SK-N-SH treated with all-trans-retinoic acid at 6 μM for 48 hours (cell line): ENCODE measurements at regions not wholly inside any gene's neighbourhood (a gene's known extent, or its start where the extent isn't known, plus 50 kb on each side); places are given as distances from the start of the nearest gene placed in this dataset.

Source experiments
- ATAC-seq: fragments of 200-7000 bp; cut with Tn5 transposase; 3 replicates; pipeline ENCODE4 v1.9.1; 2020; ENCODE audit warnings: mild to moderate bottlenecking, moderate library complexity
- ARNTL ChIP-seq: fragments of 450-650 bp; formaldehyde crosslinking; IDR thresholded peaks from 2 replicates; pipeline ENCODE4 v1.5.0; 2020; ENCODE audit warnings: low read depth, mild to moderate bottlenecking, moderate library complexity, borderline replicate concordance
- BACH2 ChIP-seq: fragments of 250-450 bp; sonication (Bioruptor Pico); IDR thresholded peaks from 2 replicates; pipeline ENCODE4 v1.9.0; 2021; ENCODE audit warnings: mild to moderate bottlenecking, borderline replicate concordance
- CREB5 ChIP-seq: fragments of 250-450 bp; sonication (Bioruptor Pico); IDR thresholded peaks from 2 replicates; pipeline ENCODE4 v1.5.1; 2020; ENCODE audit warnings: low read depth, mild to moderate bottlenecking, moderate library complexity
- ESRRG ChIP-seq: fragments of 250-450 bp; sonication (Bioruptor Pico); IDR thresholded peaks from 2 replicates; pipeline ENCODE4 v1.6.1; 2021; ENCODE audit warnings: mild to moderate bottlenecking
- GLIS3 ChIP-seq: fragments of 250-450 bp; sonication (Bioruptor Pico); IDR thresholded peaks from 2 replicates; pipeline ENCODE4 v1.5.0; 2020; ENCODE audit warnings: mild to moderate bottlenecking, moderate library complexity
- OSR1 ChIP-seq: fragments of 250-450 bp; sonication (Bioruptor Pico); IDR thresholded peaks from 2 replicates; pipeline ENCODE4 v1.8.0; 2022; ENCODE audit warnings: moderate library complexity, mild to moderate bottlenecking, inconsistent platforms
- PATZ1 ChIP-seq: fragments of 250-450 bp; sonication (Bioruptor Pico); IDR thresholded peaks from 2 replicates; pipeline ENCODE4 v1.8.0; 2020; ENCODE audit warnings: mild to moderate bottlenecking, moderate library complexity, borderline replicate concordance
- SNAI2 ChIP-seq: fragments of 250-450 bp; sonication (Bioruptor Pico); IDR thresholded peaks from 2 replicates; pipeline ENCODE4 v1.5.0; 2020; ENCODE audit warnings: mild to moderate bottlenecking, moderate library complexity
- TCF4 ChIP-seq: fragments of 250-450 bp; sonication (Bioruptor Pico); IDR thresholded peaks from 2 replicates; pipeline ENCODE4 v1.8.0; 2021; ENCODE audit warnings: mild to moderate bottlenecking, moderate library complexity, borderline replicate concordance
- TOX ChIP-seq: fragments of 250-450 bp; sonication (Bioruptor Pico); IDR thresholded peaks from 2 replicates; pipeline ENCODE4 v1.8.0; 2021; ENCODE audit warnings: mild to moderate bottlenecking, moderate library complexity, borderline replicate concordance
- ZC3H10 ChIP-seq: fragments of 250-450 bp; sonication (Bioruptor Pico); IDR thresholded peaks from 2 replicates; pipeline ENCODE4 v1.5.1; 2021; ENCODE audit warnings: mild to moderate bottlenecking, moderate library complexity
- ZFP3 ChIP-seq: fragments of 250-450 bp; sonication (Bioruptor Pico); IDR thresholded peaks from 2 replicates; pipeline ENCODE4 v1.5.0; 2020; ENCODE audit warnings: mild to moderate bottlenecking, moderate library complexity
- ZFP30 ChIP-seq: fragments of 450-650 bp; formaldehyde crosslinking; IDR thresholded peaks from 2 replicates; pipeline ENCODE4 v1.5.0; 2022; ENCODE audit warnings: mild to moderate bottlenecking, moderate library complexity
- ZNF565 ChIP-seq: fragments of 450-650 bp; formaldehyde crosslinking; conservative IDR thresholded peaks from 2 replicates; pipeline ENCODE4 v1.5.0; 2020; ENCODE audit warnings: low read depth, mild to moderate bottlenecking, moderate library complexity
- ZNF70 ChIP-seq: fragments of 450-650 bp; formaldehyde crosslinking; IDR thresholded peaks from 2 replicates; pipeline ENCODE4 v1.5.0; 2020; ENCODE audit warnings: mild to moderate bottlenecking, moderate library complexity
- TF ChIP-seq, protein P1 (sequence below): fragments of 250-450 bp; sonication (Bioruptor Pico); IDR thresholded peaks from 2 replicates; pipeline ENCODE4 v1.5.0; 2020; ENCODE audit warnings: mild to moderate bottlenecking, moderate library complexity
- TF ChIP-seq, protein P2 (sequence below): fragments of 250-450 bp; sonication (Bioruptor Pico); IDR thresholded peaks from 2 replicates; pipeline ENCODE4 v1.5.1; 2021; ENCODE audit warnings: mild to moderate bottlenecking, moderate library complexity

- TF ChIP-seq, protein P1, sequence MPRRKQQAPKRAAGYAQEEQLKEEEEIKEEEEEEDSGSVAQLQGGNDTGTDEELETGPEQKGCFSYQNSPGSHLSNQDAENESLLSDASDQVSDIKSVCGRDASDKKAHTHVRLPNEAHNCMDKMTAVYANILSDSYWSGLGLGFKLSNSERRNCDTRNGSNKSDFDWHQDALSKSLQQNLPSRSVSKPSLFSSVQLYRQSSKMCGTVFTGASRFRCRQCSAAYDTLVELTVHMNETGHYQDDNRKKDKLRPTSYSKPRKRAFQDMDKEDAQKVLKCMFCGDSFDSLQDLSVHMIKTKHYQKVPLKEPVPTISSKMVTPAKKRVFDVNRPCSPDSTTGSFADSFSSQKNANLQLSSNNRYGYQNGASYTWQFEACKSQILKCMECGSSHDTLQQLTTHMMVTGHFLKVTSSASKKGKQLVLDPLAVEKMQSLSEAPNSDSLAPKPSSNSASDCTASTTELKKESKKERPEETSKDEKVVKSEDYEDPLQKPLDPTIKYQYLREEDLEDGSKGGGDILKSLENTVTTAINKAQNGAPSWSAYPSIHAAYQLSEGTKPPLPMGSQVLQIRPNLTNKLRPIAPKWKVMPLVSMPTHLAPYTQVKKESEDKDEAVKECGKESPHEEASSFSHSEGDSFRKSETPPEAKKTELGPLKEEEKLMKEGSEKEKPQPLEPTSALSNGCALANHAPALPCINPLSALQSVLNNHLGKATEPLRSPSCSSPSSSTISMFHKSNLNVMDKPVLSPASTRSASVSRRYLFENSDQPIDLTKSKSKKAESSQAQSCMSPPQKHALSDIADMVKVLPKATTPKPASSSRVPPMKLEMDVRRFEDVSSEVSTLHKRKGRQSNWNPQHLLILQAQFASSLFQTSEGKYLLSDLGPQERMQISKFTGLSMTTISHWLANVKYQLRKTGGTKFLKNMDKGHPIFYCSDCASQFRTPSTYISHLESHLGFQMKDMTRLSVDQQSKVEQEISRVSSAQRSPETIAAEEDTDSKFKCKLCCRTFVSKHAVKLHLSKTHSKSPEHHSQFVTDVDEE (CRISPR knock-in tag), result no peak
- TF ChIP-seq ZNF565 (CRISPR knock-in tag) (no peak), ESRRG (CRISPR knock-in tag) (no peak), ZNF70 (CRISPR knock-in tag) (no peak), ZFP30 (CRISPR knock-in tag) (no peak), TOX (CRISPR knock-in tag) (no peak)
- TF ChIP-seq, all 23 proteins: peak for 0
These were observed 176.4 kb downstream of the MIS18A start (continued) for GRCh38 chr21:32102426-32102825.

- ATAC-seq, result no peak
- TF ChIP-seq ESRRG (CRISPR knock-in tag), result no peak
- no peak for TF ChIP-seq SNAI2 (CRISPR knock-in tag)
- TF ChIP-seq ARNTL (CRISPR knock-in tag), result no peak
- TF ChIP-seq, protein P1 (CRISPR knock-in tag), result no peak
- TF ChIP-seq OSR1, result no peak
- TF ChIP-seq, protein P2, sequence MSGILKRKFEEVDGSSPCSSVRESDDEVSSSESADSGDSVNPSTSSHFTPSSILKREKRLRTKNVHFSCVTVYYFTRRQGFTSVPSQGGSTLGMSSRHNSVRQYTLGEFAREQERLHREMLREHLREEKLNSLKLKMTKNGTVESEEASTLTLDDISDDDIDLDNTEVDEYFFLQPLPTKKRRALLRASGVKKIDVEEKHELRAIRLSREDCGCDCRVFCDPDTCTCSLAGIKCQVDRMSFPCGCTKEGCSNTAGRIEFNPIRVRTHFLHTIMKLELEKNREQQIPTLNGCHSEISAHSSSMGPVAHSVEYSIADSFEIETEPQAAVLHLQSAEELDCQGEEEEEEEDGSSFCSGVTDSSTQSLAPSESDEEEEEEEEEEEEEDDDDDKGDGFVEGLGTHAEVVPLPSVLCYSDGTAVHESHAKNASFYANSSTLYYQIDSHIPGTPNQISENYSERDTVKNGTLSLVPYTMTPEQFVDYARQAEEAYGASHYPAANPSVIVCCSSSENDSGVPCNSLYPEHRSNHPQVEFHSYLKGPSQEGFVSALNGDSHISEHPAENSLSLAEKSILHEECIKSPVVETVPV (CRISPR knock-in tag), result no peak
These were observed 177.6 kb downstream of the MIS18A start for GRCh38 chr21:32101277-32101676.

GRCh38 chr21:32100423-32100822 is 178.4 kb downstream of the MIS18A start:
- ATAC-seq, result no peak
- TF ChIP-seq, protein P2 (CRISPR knock-in tag), result no peak
- TF ChIP-seq ZFP30 (CRISPR knock-in tag), result no peak
- TF ChIP-seq TCF4 (CRISPR knock-in tag), result no peak
- no peak for TF ChIP-seq GLIS3 (CRISPR knock-in tag)
- no peak for TF ChIP-seq ZFP3 (CRISPR knock-in tag)
- no peak for TF ChIP-seq ZNF565 (CRISPR knock-in tag)
- TF ChIP-seq PATZ1 (CRISPR knock-in tag), result no peak
- no peak for TF ChIP-seq TOX (CRISPR knock-in tag)
- TF ChIP-seq ZC3H10 (CRISPR knock-in tag), result no peak
- no peak for TF ChIP-seq BACH2 (CRISPR knock-in tag)
- TF ChIP-seq, protein P1 (CRISPR knock-in tag), result no peak
- no peak for TF ChIP-seq CREB5 (CRISPR knock-in tag)
- TF ChIP-seq ARNTL (CRISPR knock-in tag), result no peak
